ENCODE measurements at regions not wholly inside any gene's neighbourhood (a gene's known extent, or its start where the extent isn't known, plus 50 kb on each side); places are given as distances from the start of the nearest gene placed in this dataset.

DNA sequence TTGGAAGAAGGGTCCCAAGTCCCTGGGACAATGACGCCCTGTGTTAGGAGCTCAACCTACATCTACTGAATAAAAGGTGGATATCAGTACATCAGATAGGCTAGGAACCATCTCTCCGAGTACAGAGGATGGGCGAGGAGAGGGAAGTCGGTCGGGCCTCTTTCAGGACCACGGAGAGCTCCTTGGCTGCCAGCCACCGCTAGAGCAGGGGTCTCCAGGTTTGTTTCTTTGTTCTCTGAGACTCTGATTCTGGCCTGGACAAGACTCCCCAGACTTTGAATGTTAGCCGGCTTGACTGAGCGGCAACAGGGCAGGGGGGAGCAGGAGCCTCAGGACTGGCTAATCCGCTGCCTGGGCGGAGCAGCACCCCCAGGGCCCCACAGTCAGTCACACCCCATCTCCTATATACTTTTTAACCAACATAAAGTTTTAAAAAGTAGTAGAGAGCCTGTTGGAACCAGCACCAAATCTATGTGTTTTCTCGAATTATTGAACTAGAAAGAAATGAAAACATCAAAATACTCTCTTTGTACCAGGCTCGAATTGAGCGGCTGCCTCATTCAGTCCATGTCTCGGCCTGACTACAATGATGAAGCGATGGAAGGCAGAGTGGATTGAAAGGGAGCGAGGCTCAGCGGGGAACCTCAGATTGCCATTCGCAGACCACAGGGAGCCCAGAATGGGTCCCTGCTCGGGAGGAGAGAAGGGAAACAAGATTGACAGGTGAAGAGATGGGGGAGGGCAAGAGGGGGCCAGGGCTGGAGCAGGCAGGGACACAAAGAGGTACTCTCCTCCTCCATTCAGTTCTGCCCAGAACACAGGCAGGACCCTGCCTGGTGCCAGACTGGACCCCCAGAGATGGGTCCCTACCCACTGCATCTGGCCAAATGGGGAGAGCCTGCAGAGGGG lies 131.6 kb downstream of the TPRA1 start:
- Histone ChIP-seq H3K4me2 (replicated peaks; ENCODE audit: low read depth, low read length, poor library complexity, severe bottlenecking) (no peak overlapping the region), H3K27ac (ENCODE audit: low read length in 2 of 2) (no peak overlapping the region), H4K20me1 (ENCODE audit: control insufficient read depth, insufficient read depth, low read length, poor library complexity, severe bottlenecking) (no peaks in the 10 kb centered on the region), H3K9ac (ENCODE audit: low read length) (no peak overlapping the region), H3K4me1 (ENCODE audit: control insufficient read depth in 2 of 2, insufficient read depth in 2 of 2, low read length in 2 of 2) (peaks cover 3 to 11% of the 10 kb centered on the region in 2 donors), H3K9me3 (ENCODE audit: control extremely low read depth in 1 of 3, control insufficient read depth in 2 of 3, insufficient read depth in 1 of 3, low read length in 2 of 3) (peaks cover 0 to 23% (median 0%) of the 10 kb centered on the region in 3 donors), H3K79me2 (ENCODE audit: control insufficient read depth, insufficient read depth, low read length) (no peaks in the 10 kb centered on the region), H3K4me3 (ENCODE audit: control extremely low read depth in 1 of 5, extremely low read depth in 1 of 5, insufficient read depth in 1 of 5, low read depth in 2 of 5, low read length in 4 of 5) (no peak overlapping the region), H3K36me3 (replicated peaks in 1 of 2; ENCODE audit: control extremely low read depth in 1 of 2, control insufficient read depth in 1 of 2, extremely low read depth in 1 of 2, insufficient read depth in 2 of 2, low read length in 1 of 2) (no peaks in the 10 kb centered on the region), H2AFZ (ENCODE audit: insufficient read depth, low read depth, low read length, poor library complexity, severe bottlenecking) (no peak overlapping the region), H3K27me3 (replicated peaks in 1 of 4; ENCODE audit: control extremely low read depth in 1 of 4, control insufficient read depth in 3 of 4, insufficient read depth in 4 of 4, low read length in 3 of 4) (peaks cover 0 to 46% (median 12%) of the 10 kb centered on the region in 4 experiments)
- DNase-seq (no peak), ATAC-seq (ENCODE audit: low read depth) (no peak)
- TF ChIP-seq, protein P1, sequence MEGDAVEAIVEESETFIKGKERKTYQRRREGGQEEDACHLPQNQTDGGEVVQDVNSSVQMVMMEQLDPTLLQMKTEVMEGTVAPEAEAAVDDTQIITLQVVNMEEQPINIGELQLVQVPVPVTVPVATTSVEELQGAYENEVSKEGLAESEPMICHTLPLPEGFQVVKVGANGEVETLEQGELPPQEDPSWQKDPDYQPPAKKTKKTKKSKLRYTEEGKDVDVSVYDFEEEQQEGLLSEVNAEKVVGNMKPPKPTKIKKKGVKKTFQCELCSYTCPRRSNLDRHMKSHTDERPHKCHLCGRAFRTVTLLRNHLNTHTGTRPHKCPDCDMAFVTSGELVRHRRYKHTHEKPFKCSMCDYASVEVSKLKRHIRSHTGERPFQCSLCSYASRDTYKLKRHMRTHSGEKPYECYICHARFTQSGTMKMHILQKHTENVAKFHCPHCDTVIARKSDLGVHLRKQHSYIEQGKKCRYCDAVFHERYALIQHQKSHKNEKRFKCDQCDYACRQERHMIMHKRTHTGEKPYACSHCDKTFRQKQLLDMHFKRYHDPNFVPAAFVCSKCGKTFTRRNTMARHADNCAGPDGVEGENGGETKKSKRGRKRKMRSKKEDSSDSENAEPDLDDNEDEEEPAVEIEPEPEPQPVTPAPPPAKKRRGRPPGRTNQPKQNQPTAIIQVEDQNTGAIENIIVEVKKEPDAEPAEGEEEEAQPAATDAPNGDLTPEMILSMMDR (IDR thresholded peaks at IDR 0.05): no peak
- no peak for TF ChIP-seq EZH2 (IDR thresholded peaks at IDR 0.05; ENCODE audit: borderline replicate concordance, insufficient read depth, low read depth, low read length, poor library complexity, severe bottlenecking)
- H3K4me1 Mint-ChIP-seq: peaks cover 6% of the 10 kb centered on the region
- H3K9me3 Mint-ChIP-seq (ENCODE audit: insufficient read depth): no peaks in the 10 kb centered on the region
- H3K4me3 Mint-ChIP-seq: no peak overlapping the region
- no peak overlapping the region for H3K27ac Mint-ChIP-seq
- CTCF ChIA-PET: no interaction called here
- H3K27me3 Mint-ChIP-seq: peaks cover 59% of the 10 kb centered on the region
- 45% methylated on average over 11 of the region's 20 CpGs for WGBS (ENCODE audit: insufficient coverage)
- POLR2A ChIA-PET: no interaction called here
- intact Hi-C loops (cut with micrococcal nuclease): no loop called here

DNA sequence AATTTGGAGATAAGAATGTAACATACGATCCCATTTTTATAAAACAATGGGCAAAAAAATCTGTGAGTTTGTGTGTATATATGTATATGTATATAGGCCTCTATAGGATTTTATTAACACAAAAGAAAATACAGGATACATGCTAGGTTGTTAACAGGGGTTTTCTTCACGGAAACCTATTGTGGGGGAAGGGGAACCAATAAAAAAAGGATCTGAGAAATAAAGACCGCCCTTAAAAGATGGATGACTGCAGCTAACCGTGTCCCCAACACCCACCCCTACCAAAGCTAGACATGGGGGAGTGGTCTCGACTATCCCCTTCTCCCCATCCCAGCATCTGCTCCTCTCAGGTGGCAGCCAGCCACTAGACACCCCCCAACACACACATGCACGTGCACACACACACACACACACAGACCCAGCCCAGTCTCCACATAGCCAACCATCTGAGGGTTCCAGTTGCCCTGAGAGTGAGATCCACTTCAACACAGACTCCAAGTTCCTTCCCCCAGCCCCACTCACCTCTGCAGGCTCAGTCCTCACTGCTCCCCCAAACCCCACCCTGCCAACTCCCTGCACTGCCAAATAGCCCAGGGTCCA lies 132.9 kb downstream of the TPRA1 start:
- intact Hi-C loops (cut with micrococcal nuclease): no loop called here
- ChIA-PET CTCF (interaction anchor here (1.7 kb wide), 1 partner anchor 89 kb away, joined by 4 read pairs; no protein-coding TSS in a partner anchor), POLR2A (no interaction called here)
- ATAC-seq (ENCODE audit: low read depth) (no peak), DNase-seq (no peak)
- Histone ChIP-seq H3K9ac (ENCODE audit: low read length) (no peak overlapping the region), H4K20me1 (ENCODE audit: control insufficient read depth, insufficient read depth, low read length, poor library complexity, severe bottlenecking) (no peaks in the 10 kb centered on the region), H3K27me3 (replicated peaks in 1 of 4; ENCODE audit: control extremely low read depth in 1 of 4, control insufficient read depth in 3 of 4, insufficient read depth in 4 of 4, low read length in 3 of 4) (peaks cover 0 to 51% (median 12%) of the 10 kb centered on the region in 4 experiments), H3K4me1 (ENCODE audit: control insufficient read depth in 2 of 2, insufficient read depth in 2 of 2, low read length in 2 of 2) (peaks cover 3 to 11% of the 10 kb centered on the region in 2 donors), H3K36me3 (replicated peaks in 1 of 2; ENCODE audit: control extremely low read depth in 1 of 2, control insufficient read depth in 1 of 2, extremely low read depth in 1 of 2, insufficient read depth in 2 of 2, low read length in 1 of 2) (no peaks in the 10 kb centered on the region), H3K27ac (ENCODE audit: low read length in 2 of 2) (no peak overlapping the region), H3K4me3 (ENCODE audit: control extremely low read depth in 1 of 5, extremely low read depth in 1 of 5, insufficient read depth in 1 of 5, low read depth in 2 of 5, low read length in 4 of 5) (no peak overlapping the region), H3K9me3 (ENCODE audit: control extremely low read depth in 1 of 3, control insufficient read depth in 2 of 3, insufficient read depth in 1 of 3, low read length in 2 of 3) (peaks cover 0 to 23% (median 0%) of the 10 kb centered on the region in 3 donors), H3K79me2 (ENCODE audit: control insufficient read depth, insufficient read depth, low read length) (no peaks in the 10 kb centered on the region), H2AFZ (ENCODE audit: insufficient read depth, low read depth, low read length, poor library complexity, severe bottlenecking) (no peak overlapping the region), H3K4me2 (replicated peaks; ENCODE audit: low read depth, low read length, poor library complexity, severe bottlenecking) (no peak overlapping the region)
- 67% methylated on average over 2 of the region's 6 CpGs for WGBS (ENCODE audit: insufficient coverage)
- Mint-ChIP-seq H3K4me1 (peaks cover 6% of the 10 kb centered on the region), H3K4me3 (no peak overlapping the region), H3K27ac (no peak overlapping the region), H3K9me3 (ENCODE audit: insufficient read depth) (no peaks in the 10 kb centered on the region), H3K27me3 (peaks cover 66% of the 10 kb centered on the region)
- TF ChIP-seq EZH2 (IDR thresholded peaks at IDR 0.05; ENCODE audit: borderline replicate concordance, insufficient read depth, low read depth, low read length, poor library complexity, severe bottlenecking): no peak
- TF ChIP-seq, protein P1 (IDR thresholded peaks at IDR 0.05): no peak
